ENCODE measurements at regions not wholly inside any gene's neighbourhood (a gene's known extent, or its start where the extent isn't known, plus 50 kb on each side); places are given as distances from the start of the nearest gene placed in this dataset.
A peak's percentile ranks its signal among the peaks of the same experiment; 100 is the strongest.
"Not testable (repeated sequence)": the region's sequence is repeated elsewhere in the genome, so short reads cannot be mapped to it uniquely, and the experiment has no call there.

- Mint-ChIP-seq H3K4me3 (no peak overlapping the region), H3K27me3 (no peaks in the 10 kb centered on the region), H3K36me3 (ENCODE audit: low read depth) (no peaks in the 10 kb centered on the region), H3K4me1 (ENCODE audit: low read depth) (peaks cover 19% of the 10 kb centered on the region), H3K9me3 (no peaks in the 10 kb centered on the region), H3K27ac (no peak overlapping the region)
- no peak for DNase-seq
These were observed 221.9 kb upstream of the DUSP10 start for GRCh38 chr1:221963742-221964141.

GRCh38 chr1:221962385-221962784 is 220.5 kb upstream of the DUSP10 start:
- Mint-ChIP-seq H3K9me3 (no peaks in the 10 kb centered on the region), H3K4me3 (no peak overlapping the region), H3K27ac (no peak overlapping the region), H3K36me3 (ENCODE audit: low read depth) (no peaks in the 10 kb centered on the region), H3K27me3 (no peaks in the 10 kb centered on the region), H3K4me1 (ENCODE audit: low read depth) (peaks cover 19% of the 10 kb centered on the region)
- no peak for DNase-seq

- H3K36me3 Mint-ChIP-seq (ENCODE audit: low read depth): no peaks in the 10 kb centered on the region
- no peaks in the 10 kb centered on the region for H3K27me3 Mint-ChIP-seq
- peak overlapping the region; percentile 51 for H3K27ac Mint-ChIP-seq
- peaks cover 19% of the 10 kb centered on the region for H3K4me1 Mint-ChIP-seq (ENCODE audit: low read depth)
- no peak overlapping the region for H3K4me3 Mint-ChIP-seq
- peaks cover 2% of the 10 kb centered on the region for H3K9me3 Mint-ChIP-seq
- peak; percentile 33 for DNase-seq
These were observed 219.8 kb upstream of the DUSP10 start for GRCh38 chr1:221961532-221962292.

GRCh38 chr1:221958161-221958562 is 216.3 kb upstream of the DUSP10 start:
- peaks cover 19% of the 10 kb centered on the region for H3K4me1 Mint-ChIP-seq (ENCODE audit: low read depth)
- not testable (repeated sequence) for DNase-seq; H3K9me3 Mint-ChIP-seq; H3K27ac Mint-ChIP-seq; H3K4me3 Mint-ChIP-seq; H3K27me3 Mint-ChIP-seq; H3K36me3 Mint-ChIP-seq (ENCODE audit: low read depth)

- H3K27me3 Mint-ChIP-seq; H3K36me3 Mint-ChIP-seq (ENCODE audit: low read depth): not testable (repeated sequence)
These were observed 215.5 kb upstream of the DUSP10 start for GRCh38 chr1:221957350-221957749.

GRCh38 chr1:221949996-221950395 is 208.1 kb upstream of the DUSP10 start:
- H3K4me1 Mint-ChIP-seq (ENCODE audit: low read depth): no peaks in the 10 kb centered on the region
- no peak overlapping the region for H3K4me3 Mint-ChIP-seq

More at GRCh38 chr1:221957350-221957749, 215.5 kb upstream of the DUSP10 start:
- H3K4me1 Mint-ChIP-seq (ENCODE audit: low read depth): peaks cover 15% of the 10 kb centered on the region
- not testable (repeated sequence) for DNase-seq, H3K27ac Mint-ChIP-seq, H3K4me3 Mint-ChIP-seq, H3K9me3 Mint-ChIP-seq

GRCh38 chr1:221948459-221948858 is 206.6 kb upstream of the DUSP10 start:
- Mint-ChIP-seq H3K9me3 (peaks cover 12% of the 10 kb centered on the region), H3K36me3 (ENCODE audit: low read depth) (no peaks in the 10 kb centered on the region), H3K4me3 (no peak overlapping the region), H3K27ac (no peak overlapping the region), H3K27me3 (peaks cover 3% of the 10 kb centered on the region), H3K4me1 (ENCODE audit: low read depth) (no peaks in the 10 kb centered on the region)
- no peak for DNase-seq

More at GRCh38 chr1:221949996-221950395, 208.1 kb upstream of the DUSP10 start:
- DNase-seq: no peak
- H3K9me3 Mint-ChIP-seq: peaks cover 6% of the 10 kb centered on the region
- no peak overlapping the region for H3K27ac Mint-ChIP-seq
- peaks cover 3% of the 10 kb centered on the region for H3K27me3 Mint-ChIP-seq
- no peaks in the 10 kb centered on the region for H3K36me3 Mint-ChIP-seq (ENCODE audit: low read depth)

- H3K27me3 Mint-ChIP-seq: peaks cover 3% of the 10 kb centered on the region
- H3K9me3 Mint-ChIP-seq: peaks cover 14% of the 10 kb centered on the region
- no peak overlapping the region for H3K27ac Mint-ChIP-seq
- H3K4me1 Mint-ChIP-seq (ENCODE audit: low read depth): no peaks in the 10 kb centered on the region
- DNase-seq: no peak
- H3K4me3 Mint-ChIP-seq: no peak overlapping the region
- no peaks in the 10 kb centered on the region for H3K36me3 Mint-ChIP-seq (ENCODE audit: low read depth)
These were observed 205.8 kb upstream of the DUSP10 start for GRCh38 chr1:221947731-221948130.

GRCh38 chr1:221946768-221947167 is 204.9 kb upstream of the DUSP10 start:
- no peaks in the 10 kb centered on the region for H3K27me3 Mint-ChIP-seq
- no peak overlapping the region for H3K27ac Mint-ChIP-seq
- H3K4me3 Mint-ChIP-seq: no peak overlapping the region
- DNase-seq: no peak
- H3K4me1 Mint-ChIP-seq (ENCODE audit: low read depth): no peaks in the 10 kb centered on the region
- H3K36me3 Mint-ChIP-seq (ENCODE audit: low read depth): no peaks in the 10 kb centered on the region
- peaks cover 14% of the 10 kb centered on the region for H3K9me3 Mint-ChIP-seq

GRCh38 chr1:221945669-221946068 is 203.8 kb upstream of the DUSP10 start:
- DNase-seq: no peak
- H3K36me3 Mint-ChIP-seq (ENCODE audit: low read depth): no peaks in the 10 kb centered on the region
- H3K4me3 Mint-ChIP-seq: no peak overlapping the region
- H3K27me3 Mint-ChIP-seq: no peaks in the 10 kb centered on the region
- no peaks in the 10 kb centered on the region for H3K4me1 Mint-ChIP-seq (ENCODE audit: low read depth)
- H3K9me3 Mint-ChIP-seq: peaks cover 14% of the 10 kb centered on the region
- no peak overlapping the region for H3K27ac Mint-ChIP-seq

GRCh38 chr1:221944247-221944870 is 202.5 kb upstream of the DUSP10 start:
- no peak overlapping the region for H3K27ac Mint-ChIP-seq

GRCh38 chr1:221940631-221941030 is 198.7 kb upstream of the DUSP10 start:
- H3K4me3 Mint-ChIP-seq: no peak overlapping the region
- H3K27ac Mint-ChIP-seq: no peak overlapping the region
- H3K9me3 Mint-ChIP-seq: peaks cover 12% of the 10 kb centered on the region
- H3K27me3 Mint-ChIP-seq: no peaks in the 10 kb centered on the region
- no peak for DNase-seq
- no peaks in the 10 kb centered on the region for H3K4me1 Mint-ChIP-seq (ENCODE audit: low read depth)
- H3K36me3 Mint-ChIP-seq (ENCODE audit: low read depth): no peaks in the 10 kb centered on the region

More at GRCh38 chr1:221944247-221944870, 202.5 kb upstream of the DUSP10 start:
- Mint-ChIP-seq H3K36me3 (ENCODE audit: low read depth) (no peaks in the 10 kb centered on the region), H3K4me3 (no peak overlapping the region), H3K9me3 (peaks cover 14% of the 10 kb centered on the region), H3K27me3 (no peaks in the 10 kb centered on the region), H3K4me1 (ENCODE audit: low read depth) (no peaks in the 10 kb centered on the region)
- DNase-seq: no peak

- H3K9me3 Mint-ChIP-seq: peaks cover 7% of the 10 kb centered on the region
- H3K4me1 Mint-ChIP-seq (ENCODE audit: low read depth): no peaks in the 10 kb centered on the region
- H3K27ac Mint-ChIP-seq: no peak overlapping the region
- DNase-seq: no peak
- H3K4me3 Mint-ChIP-seq: no peak overlapping the region
- H3K27me3 Mint-ChIP-seq: no peaks in the 10 kb centered on the region
- H3K36me3 Mint-ChIP-seq (ENCODE audit: low read depth): no peaks in the 10 kb centered on the region
These were observed 197.7 kb upstream of the DUSP10 start for GRCh38 chr1:221939607-221940006.

GRCh38 chr1:221937155-221937953 is 195.5 kb upstream of the DUSP10 start:
- no peaks in the 10 kb centered on the region for H3K36me3 Mint-ChIP-seq (ENCODE audit: low read depth)
- H3K27me3 Mint-ChIP-seq: no peaks in the 10 kb centered on the region
- no peaks in the 10 kb centered on the region for H3K4me1 Mint-ChIP-seq (ENCODE audit: low read depth)
- no peak overlapping the region for H3K4me3 Mint-ChIP-seq
- no peak for DNase-seq
- no peaks in the 10 kb centered on the region for H3K9me3 Mint-ChIP-seq
- H3K27ac Mint-ChIP-seq: no peak overlapping the region

GRCh38 chr1:221933814-221934213 is 191.9 kb upstream of the DUSP10 start:
- Mint-ChIP-seq H3K4me1 (ENCODE audit: low read depth) (no peaks in the 10 kb centered on the region), H3K9me3 (peaks cover 7% of the 10 kb centered on the region), H3K36me3 (ENCODE audit: low read depth) (no peaks in the 10 kb centered on the region), H3K27ac (no peak overlapping the region), H3K4me3 (no peak overlapping the region), H3K27me3 (no peaks in the 10 kb centered on the region)
- DNase-seq: no peak
